CD4-positive, alpha-beta T cell treated with Interleukin-2 at 100 ng/mL for 4 hours (primary cell): ENCODE measurements at regions not wholly inside any gene's neighbourhood (a gene's known extent, or its start where the extent isn't known, plus 50 kb on each side); places are given as distances from the start of the nearest gene placed in this dataset.

Experiments used
- DNase-seq: peaks from one replicate; pipeline ENCODE4 v3.0.0-alpha.2; 2020; ENCODE audit warnings: low spot score

- DNase-seq: no peak
Observed at GRCh38 chr2:63780518-63781155, 61.1 kb upstream of the UGP2 start.

- no peak for DNase-seq
Observed at GRCh38 chr2:63784461-63784860, 57.2 kb upstream of the UGP2 start.

GRCh38 chr2:63785096-63785495 is 56.6 kb upstream of the UGP2 start:
- no peak for DNase-seq

GRCh38 chr2:63786471-63786870 is 55.2 kb upstream of the UGP2 start:
- DNase-seq: no peak

- no peak for DNase-seq
Observed at GRCh38 chr2:63788071-63788470, 53.6 kb upstream of the UGP2 start.

GRCh38 chr2:63789338-63790020 is 52.2 kb upstream of the UGP2 start:
- no peak for DNase-seq

- DNase-seq: no peak
Observed at GRCh38 chr2:63790491-63790890, 51.2 kb upstream of the UGP2 start.

- no peak for DNase-seq
Observed at GRCh38 chr2:63790906-63791305, 50.8 kb upstream of the UGP2 start.

GRCh38 chr2:63791387-63791786 is 50.3 kb upstream of the UGP2 start:
- DNase-seq: no peak
